Parathyroid adenoma (tissue), 2 donors: ENCODE measurements at regions not wholly inside any gene's neighbourhood (a gene's known extent, or its start where the extent isn't known, plus 50 kb on each side); places are given as distances from the start of the nearest gene placed in this dataset.

ENCODE experiments used
- H2AFZ ChIP-seq: fragments of 300-600 bp; sonication (generic); one replicate; pipeline ENCODE4 v1.7.0; 2017; ENCODE audit warnings: antibody characterized with exemption, mild to moderate bottlenecking
- H3K27ac ChIP-seq: fragments of 300-600 bp; sonication (generic); one replicate; pipeline ENCODE4 v1.7.0; 2017
- H3K27me3 ChIP-seq: fragments of 300-600 bp; sonication (generic); one replicate; pipeline ENCODE4 v1.7.0; 2017; ENCODE audit warnings: low read length; ENCODE audit not compliant: control insufficient read depth, insufficient read depth
- H3K36me3 ChIP-seq: fragments of 300-600 bp; sonication (generic); one replicate; pipeline ENCODE4 v1.7.0; 2017; ENCODE audit warnings: low read length; ENCODE audit not compliant: control insufficient read depth, insufficient read depth
- H3K4me1 ChIP-seq: fragments of 300-600 bp; sonication (generic); one replicate; pipeline ENCODE4 v1.7.0; 2017; ENCODE audit warnings: control low read depth
- H3K4me2 ChIP-seq: fragments of 300-600 bp; sonication (generic); one replicate; pipeline ENCODE4 v1.7.0; 2017; ENCODE audit warnings: low read length
- H3K4me3 ChIP-seq: fragments of 300-600 bp; sonication (generic); one replicate; pipeline ENCODE4 v1.7.0; 2017; ENCODE audit warnings: low read depth, low read length
- H3K79me2 ChIP-seq: fragments of 300-600 bp; sonication (generic); one replicate; pipeline ENCODE4 v1.7.0; 2017; ENCODE audit warnings: control low read depth
- H3K9ac ChIP-seq: fragments of 300-600 bp; sonication (generic); one replicate; pipeline ENCODE4 v1.7.0; 2017; ENCODE audit warnings: mild to moderate bottlenecking
- H3K9me3 ChIP-seq: fragments of 300-600 bp; sonication (generic); one replicate; pipeline ENCODE4 v1.7.0; 2017; ENCODE audit warnings: low read length; ENCODE audit not compliant: control insufficient read depth
- TF ChIP-seq, protein P1 (sequence below): fragments of 300-600 bp; sonication (generic); IDR thresholded peaks from one replicate; pipeline ENCODE4 v1.7.0; 2017; ENCODE audit warnings: antibody characterized with exemption, mild to moderate bottlenecking
- donor health status: primary hyperparathyroidism.

DNA sequence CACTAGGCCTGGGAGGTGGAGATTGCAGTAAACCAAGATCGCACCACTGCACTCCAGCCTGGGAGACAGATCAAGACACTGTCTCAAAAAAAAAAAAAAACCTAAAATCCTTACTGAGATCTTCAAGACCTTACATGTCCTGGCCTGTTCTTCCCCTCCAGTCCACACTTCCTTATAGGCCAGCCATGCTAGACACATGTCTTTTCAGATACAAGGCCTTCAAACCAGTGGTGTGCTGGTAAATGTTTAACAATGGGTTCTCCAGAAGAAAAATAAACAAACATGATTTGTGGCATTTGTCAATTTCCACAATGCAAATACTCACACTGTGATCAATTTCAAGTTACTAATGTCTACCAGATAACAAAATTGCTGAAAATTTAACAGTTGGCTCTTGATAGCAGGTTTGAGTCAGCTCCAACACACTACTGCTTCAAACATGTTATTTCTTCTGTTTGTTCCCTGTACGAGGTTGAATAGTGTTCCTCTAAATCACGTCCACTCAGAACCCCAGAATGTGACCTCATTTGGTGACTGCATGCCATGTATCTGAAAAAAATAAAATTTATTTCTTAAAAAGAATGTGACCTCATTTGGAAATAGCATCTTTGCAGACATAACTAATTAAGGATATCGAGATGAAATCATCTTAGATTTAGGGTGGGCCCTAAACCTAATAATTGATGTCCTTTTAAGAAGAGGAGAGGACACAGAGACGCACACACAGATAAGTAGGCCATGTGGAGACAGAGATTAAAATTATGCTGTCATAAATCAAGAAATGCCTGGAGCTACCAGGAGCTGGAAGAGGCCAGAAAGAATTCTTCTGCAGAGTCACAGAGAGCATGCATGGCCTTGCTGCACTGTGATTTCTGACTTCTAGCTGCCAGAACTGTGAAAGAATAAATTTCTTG, 144.4 kb downstream of the ZNF674 start:
- TF ChIP-seq, protein P1, sequence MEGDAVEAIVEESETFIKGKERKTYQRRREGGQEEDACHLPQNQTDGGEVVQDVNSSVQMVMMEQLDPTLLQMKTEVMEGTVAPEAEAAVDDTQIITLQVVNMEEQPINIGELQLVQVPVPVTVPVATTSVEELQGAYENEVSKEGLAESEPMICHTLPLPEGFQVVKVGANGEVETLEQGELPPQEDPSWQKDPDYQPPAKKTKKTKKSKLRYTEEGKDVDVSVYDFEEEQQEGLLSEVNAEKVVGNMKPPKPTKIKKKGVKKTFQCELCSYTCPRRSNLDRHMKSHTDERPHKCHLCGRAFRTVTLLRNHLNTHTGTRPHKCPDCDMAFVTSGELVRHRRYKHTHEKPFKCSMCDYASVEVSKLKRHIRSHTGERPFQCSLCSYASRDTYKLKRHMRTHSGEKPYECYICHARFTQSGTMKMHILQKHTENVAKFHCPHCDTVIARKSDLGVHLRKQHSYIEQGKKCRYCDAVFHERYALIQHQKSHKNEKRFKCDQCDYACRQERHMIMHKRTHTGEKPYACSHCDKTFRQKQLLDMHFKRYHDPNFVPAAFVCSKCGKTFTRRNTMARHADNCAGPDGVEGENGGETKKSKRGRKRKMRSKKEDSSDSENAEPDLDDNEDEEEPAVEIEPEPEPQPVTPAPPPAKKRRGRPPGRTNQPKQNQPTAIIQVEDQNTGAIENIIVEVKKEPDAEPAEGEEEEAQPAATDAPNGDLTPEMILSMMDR, result no peak

DNA sequence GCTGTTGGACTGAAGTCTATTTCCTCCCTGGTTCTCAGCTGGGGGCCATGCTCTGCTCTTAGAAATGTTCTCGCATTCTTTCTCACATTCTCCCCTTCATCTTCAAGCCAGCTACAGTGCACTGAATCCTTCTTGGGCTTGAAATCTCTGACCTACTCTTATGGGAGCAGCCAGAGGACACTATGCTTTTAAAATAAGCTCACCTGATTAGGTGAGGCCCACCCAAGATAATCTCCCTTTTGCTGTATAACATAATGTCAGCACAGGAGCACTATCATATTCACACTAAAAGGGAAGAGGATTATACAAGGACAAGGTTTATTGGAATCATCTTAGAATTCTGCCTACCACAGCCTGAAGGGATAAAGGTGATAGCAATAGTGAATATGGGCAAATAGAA, 146.3 kb downstream of the ZNF674 start:
- Histone ChIP-seq H3K4me1 (no peaks in the 10 kb centered on the region), H3K36me3 (no peaks in the 10 kb centered on the region), H3K4me2 (no peak overlapping the region), H2AFZ (no peak overlapping the region), H3K27me3 (no peaks in the 10 kb centered on the region), H3K4me3 (no peak overlapping the region), H3K27ac (no peak overlapping the region), H3K79me2 (no peaks in the 10 kb centered on the region), H3K9ac (no peak overlapping the region), H3K9me3 (no peaks in the 10 kb centered on the region)
- TF ChIP-seq, protein P1, result no peak

More for the DNA sequence above, 144.4 kb downstream of the ZNF674 start:
- no peaks in the 10 kb centered on the region for H3K27me3 ChIP-seq
- no peak overlapping the region for H3K27ac ChIP-seq
- H3K9ac ChIP-seq, result no peak overlapping the region
- H3K36me3 ChIP-seq, result no peaks in the 10 kb centered on the region
- no peak overlapping the region for H3K4me3 ChIP-seq
- no peak overlapping the region for H2AFZ ChIP-seq
- H3K9me3 ChIP-seq, result no peaks in the 10 kb centered on the region
- no peak overlapping the region for H3K4me2 ChIP-seq
- H3K4me1 ChIP-seq, result no peaks in the 10 kb centered on the region
- H3K79me2 ChIP-seq, result no peaks in the 10 kb centered on the region

DNA sequence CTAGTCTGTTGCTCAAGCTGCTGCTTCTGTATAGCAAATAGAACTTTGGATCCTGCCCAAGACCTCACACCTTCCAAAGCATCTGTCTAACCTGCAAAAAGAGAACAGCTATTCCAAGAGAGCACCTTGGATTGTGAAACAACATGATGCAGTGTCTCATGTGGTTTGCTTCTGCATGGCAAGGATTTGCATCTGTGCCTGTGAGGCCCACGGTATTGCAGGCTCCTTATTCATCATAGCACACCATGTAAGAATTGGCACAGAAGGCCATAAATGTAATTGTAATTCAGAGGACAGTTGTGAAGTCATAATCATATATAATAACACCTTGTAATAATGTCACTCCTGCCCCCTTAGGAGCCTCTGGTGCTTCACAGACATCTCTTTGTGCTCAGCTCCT, 147.1 kb downstream of the ZNF674 start:
- Histone ChIP-seq H3K36me3 (no peaks in the 10 kb centered on the region), H3K4me1 (no peaks in the 10 kb centered on the region), H3K9ac (no peak overlapping the region), H3K4me2 (no peak overlapping the region), H3K9me3 (no peaks in the 10 kb centered on the region), H3K4me3 (no peak overlapping the region), H3K79me2 (no peaks in the 10 kb centered on the region), H3K27ac (no peak overlapping the region), H2AFZ (no peak overlapping the region), H3K27me3 (no peaks in the 10 kb centered on the region)
- TF ChIP-seq, protein P1, result no peak

DNA sequence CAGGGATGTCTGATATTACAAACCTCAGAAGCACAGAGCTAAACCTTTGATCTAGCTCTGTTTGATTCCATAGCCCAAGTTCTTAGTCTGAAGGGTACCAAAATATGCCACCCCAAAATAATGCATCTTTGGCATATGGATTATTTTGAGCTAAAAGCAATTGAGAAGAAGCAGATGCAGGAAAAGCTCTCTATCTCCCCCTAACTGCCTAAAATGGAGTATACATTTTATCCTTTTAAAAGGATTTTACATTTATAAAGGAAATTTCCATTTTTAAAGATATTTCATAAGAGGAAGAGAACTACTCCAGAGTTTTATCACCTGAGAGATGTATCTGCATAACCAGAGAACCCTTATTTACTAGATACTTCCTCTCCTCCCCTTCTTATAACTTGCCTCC, 158.7 kb downstream of the ZNF674 start:
- H3K9ac ChIP-seq, result no peak overlapping the region
- H3K36me3 ChIP-seq, result no peaks in the 10 kb centered on the region
- no peaks in the 10 kb centered on the region for H3K27me3 ChIP-seq
- no peaks in the 10 kb centered on the region for H3K4me1 ChIP-seq
- no peak overlapping the region for H3K27ac ChIP-seq
- no peak overlapping the region for H3K4me2 ChIP-seq
- no peaks in the 10 kb centered on the region for H3K79me2 ChIP-seq
- H2AFZ ChIP-seq, result no peak overlapping the region
- no peak overlapping the region for H3K4me3 ChIP-seq
- TF ChIP-seq, protein P1, result peak; percentile 7
- H3K9me3 ChIP-seq, result no peaks in the 10 kb centered on the region

DNA sequence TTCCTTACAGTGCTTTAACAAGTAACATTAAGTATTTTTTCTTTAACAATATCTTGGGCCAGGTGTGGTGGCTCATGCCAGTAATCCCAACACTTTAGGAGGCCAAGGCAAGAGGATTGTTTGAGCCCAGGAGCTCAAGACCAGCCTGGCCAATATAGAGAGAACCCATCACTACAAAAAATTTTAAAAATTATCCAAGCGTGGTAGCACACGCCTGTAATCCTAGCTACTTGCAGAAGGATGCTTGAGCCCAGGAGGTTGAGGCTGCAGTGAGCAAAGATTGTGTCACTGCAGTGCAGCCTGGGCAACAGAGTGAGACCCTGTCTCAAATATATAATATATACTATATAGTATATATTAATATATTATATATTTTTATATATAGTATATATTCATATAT, 162.2 kb downstream of the ZNF674 start:
- H2AFZ ChIP-seq, result no peak overlapping the region
- no peaks in the 10 kb centered on the region for H3K36me3 ChIP-seq
- no peaks in the 10 kb centered on the region for H3K79me2 ChIP-seq
- H3K9ac ChIP-seq, result no peak overlapping the region
- no peak overlapping the region for H3K4me2 ChIP-seq
- H3K27me3 ChIP-seq, result no peaks in the 10 kb centered on the region
- TF ChIP-seq, protein P1, result no peak
- no peaks in the 10 kb centered on the region for H3K9me3 ChIP-seq
- H3K27ac ChIP-seq, result no peak overlapping the region
- no peak overlapping the region for H3K4me3 ChIP-seq
- no peaks in the 10 kb centered on the region for H3K4me1 ChIP-seq
